Loucy (cell line): ENCODE measurements at regions not wholly inside any gene's neighbourhood (a gene's known extent, or its start where the extent isn't known, plus 50 kb on each side); places are given as distances from the start of the nearest gene placed in this dataset.

Experiments used
- H2AFZ ChIP-seq: fragments of 200-600 bp; sonication (generic); 2 replicates; pipeline ENCODE4 v1.6.0; 2016; ENCODE audit warnings: antibody characterized with exemption, mild to moderate bottlenecking, low read length, moderate library complexity
- H3F3A ChIP-seq: fragments of 200-600 bp; 2 replicates; pipeline ENCODE4 v1.6.0; 2016; ENCODE audit warnings: antibody characterized with exemption, low read depth, mild to moderate bottlenecking
- H3K27me3 ChIP-seq: fragments of 200-600 bp; sonication (generic); 2 replicates; pipeline ENCODE4 v1.6.1; 2014; ENCODE audit warnings: low read length, mild to moderate bottlenecking; ENCODE audit not compliant: insufficient read depth, poor library complexity, severe bottlenecking
- H3K36me3 ChIP-seq: fragments of 200-600 bp; sonication (generic); 2 replicates; pipeline ENCODE4 v1.6.1; 2016; ENCODE audit warnings: low read length; ENCODE audit not compliant: insufficient read depth
- H3K4me1 ChIP-seq: fragments of 200-600 bp; sonication (generic); 2 replicates; pipeline ENCODE4 v1.5.1; 2014; ENCODE audit warnings: low read length, mild to moderate bottlenecking; ENCODE audit not compliant: insufficient read depth, poor library complexity, severe bottlenecking
- H3K4me2 ChIP-seq: fragments of 200-600 bp; sonication (generic); 2 replicates; pipeline ENCODE4 v1.6.0; 2014; ENCODE audit warnings: antibody characterized with exemption, low read length, low read depth, mild to moderate bottlenecking; ENCODE audit not compliant: poor library complexity, severe bottlenecking
- H3K4me3 ChIP-seq: fragments of 200-600 bp; sonication (generic); 2 replicates; pipeline ENCODE4 v1.5.1; 2014; ENCODE audit warnings: low read length, mild to moderate bottlenecking, mixed read lengths; ENCODE audit not compliant: poor library complexity, severe bottlenecking
- H3K79me2 ChIP-seq: fragments of 200-600 bp; sonication (generic); 2 replicates; pipeline ENCODE4 v1.6.1; 2014; ENCODE audit warnings: low read length; ENCODE audit not compliant: insufficient read depth
- H3K9ac ChIP-seq: fragments of 200-600 bp; sonication (generic); 2 replicates; pipeline ENCODE4 v1.6.0; 2014; ENCODE audit warnings: mild to moderate bottlenecking, low read depth, low read length, moderate library complexity; ENCODE audit not compliant: poor library complexity, severe bottlenecking
- H3K9me2 ChIP-seq: fragments of 200-600 bp; sonication (generic); replicated peaks from 2 replicates; pipeline ENCODE4 v1.6.1; 2016; ENCODE audit warnings: low read depth, low read length, mixed read lengths
- H3K9me3 ChIP-seq: fragments of 200-600 bp; sonication (generic); 2 replicates; pipeline ENCODE4 v1.6.1; 2014; ENCODE audit warnings: mild to moderate bottlenecking, antibody characterized with exemption, low read length, low read depth; ENCODE audit not compliant: insufficient read depth
- H4K20me1 ChIP-seq: fragments of 200-600 bp; sonication (generic); 2 replicates; pipeline ENCODE4 v1.6.0; 2014; ENCODE audit warnings: antibody characterized with exemption, low read length, mild to moderate bottlenecking; ENCODE audit not compliant: insufficient read depth, poor library complexity, severe bottlenecking
- CTCF ChIP-seq: fragments of 200-600 bp; sonication (generic); conservative IDR thresholded peaks from 2 replicates; pipeline ENCODE4 v1.5.1; 2014; ENCODE audit warnings: mild to moderate bottlenecking, antibody characterized with exemption, low read length
- EZH2phosphoT487 ChIP-seq: fragments of 200-600 bp; IDR thresholded peaks from 2 replicates; pipeline ENCODE4 v1.6.1; 2018; ENCODE audit warnings: antibody characterized with exemption, mild to moderate bottlenecking, moderate library complexity, borderline replicate concordance

- Histone ChIP-seq H3F3A (no peaks in the 10 kb centered on the region), H3K9me3 (no peaks in the 10 kb centered on the region), H3K9ac (no peak overlapping the region), H3K4me2 (no peak overlapping the region), H3K4me1 (no peaks in the 10 kb centered on the region), H3K4me3 (no peak overlapping the region), H3K79me2 (no peaks in the 10 kb centered on the region), H2AFZ (no peak overlapping the region), H4K20me1 (no peaks in the 10 kb centered on the region), H3K36me3 (no peaks in the 10 kb centered on the region), H3K27me3 (no peaks in the 10 kb centered on the region), H3K9me2 (no peaks in the 10 kb centered on the region)
- TF ChIP-seq CTCF (no peak), EZH2phosphoT487 (no peak)
Observed at GRCh38 chr5:128662997-128663396, 125.0 kb upstream of the FBN2 start.

- no peaks in the 10 kb centered on the region for H3K27me3 ChIP-seq
- H3K9me3 ChIP-seq: no peaks in the 10 kb centered on the region
- H3K79me2 ChIP-seq: no peaks in the 10 kb centered on the region
- H3K36me3 ChIP-seq: no peaks in the 10 kb centered on the region
- no peak for TF ChIP-seq CTCF
- TF ChIP-seq EZH2phosphoT487: no peak
- H3K4me1 ChIP-seq: no peaks in the 10 kb centered on the region
- H2AFZ ChIP-seq: no peak overlapping the region
- no peaks in the 10 kb centered on the region for H3F3A ChIP-seq
- no peak overlapping the region for H3K4me3 ChIP-seq
- no peaks in the 10 kb centered on the region for H3K9me2 ChIP-seq
- no peak overlapping the region for H3K9ac ChIP-seq
- no peak overlapping the region for H3K4me2 ChIP-seq
- H4K20me1 ChIP-seq: no peaks in the 10 kb centered on the region
Observed at GRCh38 chr5:128665747-128666355, 127.8 kb upstream of the FBN2 start.

GRCh38 chr5:128667152-128667551, 129.1 kb upstream of the FBN2 start:
- TF ChIP-seq CTCF (0 out of 2 replicates have a peak, but pooled peaks have one; percentile 12), EZH2phosphoT487 (no peak)

More at GRCh38 chr5:128667152-128667551, 129.1 kb upstream of the FBN2 start:
- H3K4me1 ChIP-seq: no peaks in the 10 kb centered on the region
- H3K27me3 ChIP-seq: no peaks in the 10 kb centered on the region
- H3K9ac ChIP-seq: no peak overlapping the region
- no peak overlapping the region for H2AFZ ChIP-seq
- no peaks in the 10 kb centered on the region for H4K20me1 ChIP-seq
- no peaks in the 10 kb centered on the region for H3K79me2 ChIP-seq
- no peaks in the 10 kb centered on the region for H3K9me2 ChIP-seq
- no peak overlapping the region for H3K4me2 ChIP-seq
- H3K9me3 ChIP-seq: no peaks in the 10 kb centered on the region
- H3K4me3 ChIP-seq: no peak overlapping the region
- no peaks in the 10 kb centered on the region for H3F3A ChIP-seq
- H3K36me3 ChIP-seq: no peaks in the 10 kb centered on the region
